K562 (cell line): ENCODE measurements at regions not wholly inside any gene's neighbourhood (a gene's known extent, or its start where the extent isn't known, plus 50 kb on each side); places are given as distances from the start of the nearest gene placed in this dataset.

Experiments used
- ATAC-seq: fragments of 200-7000 bp; cut with Tn5 transposase; 3 replicates; pipeline ENCODE4 v1.9.1; 2020; ENCODE audit warnings: moderate library complexity
- BruUV-seq: library from RNA; stranded (reverse); fragments of 400-500 nt; replicated peaks from 2 replicates; lab custom pipeline; 2021; lab: Mats Ljungman, UMichigan
- CTCF ChIA-PET: fragments of 300-600 bp; formaldehyde crosslinking; extraction: SDS; loops from one replicate; lab custom pipeline; 2021; ENCODE audit warnings: low intra/inter-chr PET ratio; lab: Yijun Ruan, JAX
- POLR2A ChIA-PET: fragments of 300-600, 350-650 bp; sonication (Branson Sonifier 250); formaldehyde crosslinking; extraction: SDS; loops from one replicate; lab custom pipeline; 2021; ENCODE audit warnings: antibody characterized with exemption, inconsistent platforms; lab: Yijun Ruan, JAX
- DNase-seq, 4 experiments: peaks; one replicate each; pipeline versions ENCODE4 v3.0.0 to v3.0.0-alpha.2; 2011 to 2018; ENCODE audit warnings: low spot score in 3 of 4, mixed read lengths in 3 of 4; ENCODE audit errors: extremely low read depth in 1 of 4
- FAIRE-seq: peaks from 2 replicates; lab custom pipeline; 2011; peaks lifted over from hg19 to GRCh38; lab: Jason Lieb, UNC
- H2AFZ ChIP-seq: 2 replicates; pipeline ENCODE4 v1.6.0; 2011; ENCODE audit warnings: low read depth, low read length, control low read depth, inconsistent platforms
- H3K27ac ChIP-seq: fragments of 200-600 bp; 3 replicates; pipeline ENCODE4 v1.8.0; 2011; ENCODE audit warnings: low read depth, mild to moderate bottlenecking, control low read depth, inconsistent platforms, low read length, moderate library complexity, mixed read lengths; ENCODE audit errors: extremely low read depth
- H3K27me3 ChIP-seq, 2 experiments: fragments of 300-600 bp in 1 of 2; 2 replicates in 1 of 2; 3 replicates in 1 of 2; pipeline versions ENCODE4 v1.6.0 to v1.8.0; 2011; ENCODE audit warnings: inconsistent platforms in 2 of 2, low read length in 2 of 2, mild to moderate bottlenecking in 1 of 2, mixed read lengths in 1 of 2, moderate library complexity in 1 of 2; ENCODE audit not compliant: control insufficient read depth in 2 of 2, insufficient read depth in 2 of 2
- H3K36me3 ChIP-seq: fragments of 300-600 bp; 3 replicates; pipeline ENCODE4 v1.8.0; 2011; ENCODE audit warnings: mild to moderate bottlenecking, low read length, inconsistent platforms; ENCODE audit not compliant: control insufficient read depth, insufficient read depth
- H3K4me1 ChIP-seq, 2 experiments: fragments of 200-600 bp in 1 of 2; replicated peaks in 1 of 2; 2 replicates in 1 of 2; 3 replicates in 1 of 2; pipeline versions ENCODE4 v1.5.1 to v1.8.0; 2011; ENCODE audit warnings: inconsistent platforms in 2 of 2, low read length in 2 of 2, mild to moderate bottlenecking in 1 of 2, mixed read lengths in 1 of 2, moderate library complexity in 1 of 2; ENCODE audit not compliant: control insufficient read depth in 2 of 2, insufficient read depth in 2 of 2
- H3K4me2 ChIP-seq: 2 replicates; pipeline ENCODE4 v1.6.1; 2011; ENCODE audit warnings: low read length, control low read depth, inconsistent platforms, mixed read lengths; ENCODE audit not compliant: insufficient read depth
- H3K4me3 ChIP-seq: fragments of 200-600 bp; sonication (generic), shearing (Covaris generic); 2 replicates; pipeline ENCODE4 v1.5.1; 2016; ENCODE audit warnings: control low read depth, inconsistent platforms
- H3K79me2 ChIP-seq: fragments of 200-600 bp; 3 replicates; pipeline ENCODE4 v1.8.0; 2011; ENCODE audit warnings: low read length, inconsistent platforms; ENCODE audit not compliant: control insufficient read depth, insufficient read depth
- H3K9ac ChIP-seq, 2 experiments: 2 replicates each; pipeline versions ENCODE4 v1.6.0 to v1.6.1; 2011; ENCODE audit warnings: low read depth in 2 of 2, low read length in 2 of 2, control low read depth in 1 of 2, inconsistent platforms in 1 of 2, mild to moderate bottlenecking in 1 of 2, mixed read lengths in 1 of 2; ENCODE audit not compliant: insufficient read depth in 1 of 2
- H3K9me1 ChIP-seq: one replicate; pipeline ENCODE4 v1.6.0; 2011; ENCODE audit warnings: inconsistent platforms, mild to moderate bottlenecking, low read length, moderate library complexity; ENCODE audit not compliant: control insufficient read depth, insufficient read depth
- H3K9me3 ChIP-seq: replicated peaks from 2 replicates; pipeline ENCODE4 v1.5.1; 2011; ENCODE audit warnings: low read depth, low read length, inconsistent platforms; ENCODE audit not compliant: control insufficient read depth, insufficient read depth
- H4K20me1 ChIP-seq: replicated peaks from 2 replicates; pipeline ENCODE4 v1.6.1; 2011; ENCODE audit warnings: low read length, inconsistent platforms, mixed read lengths; ENCODE audit not compliant: control insufficient read depth, insufficient read depth
- CLOCK ChIP-seq: fragments of 250-450 bp; sonication (Bioruptor Pico); IDR thresholded peaks from 2 replicates; pipeline ENCODE4 v1.4.0; 2020; ENCODE audit warnings: mild to moderate bottlenecking, moderate library complexity, borderline replicate concordance
- FUS ChIP-seq: fragments of 200-400 bp; formaldehyde crosslinking; optimal IDR thresholded peaks from 2 replicates; pipeline ENCODE3; 2017; ENCODE audit warnings: low read depth, low read length
- HDAC3 ChIP-seq: fragments of 450-650 bp; IDR thresholded peaks from 2 replicates; pipeline ENCODE4 v1.6.1; 2018; ENCODE audit warnings: borderline replicate concordance, mild to moderate bottlenecking, moderate library complexity; ENCODE audit not compliant: partially characterized antibody
- HNRNPL ChIP-seq: fragments of 200-400 bp; formaldehyde crosslinking; IDR thresholded peaks from 2 replicates; pipeline ENCODE4 v1.6.1; 2017; ENCODE audit warnings: low read depth, mild to moderate bottlenecking, low read length
- SMAD2 ChIP-seq: fragments of 150-350 bp; IDR thresholded peaks from 2 replicates; pipeline ENCODE4 v1.6.1; 2014; ENCODE audit warnings: low read depth, mild to moderate bottlenecking, low read length
- XRCC4 ChIP-seq: IDR thresholded peaks from one replicate; pipeline ENCODE4 v1.6.1; 2011; ENCODE audit not compliant: insufficient read depth, insufficient read length; ENCODE audit errors: extremely low read depth
- ZBTB7A ChIP-seq: IDR thresholded peaks from 2 replicates; pipeline ENCODE4 v1.6.1; 2011; ENCODE audit warnings: low read depth, mild to moderate bottlenecking, low read length, moderate library complexity, borderline replicate concordance; ENCODE audit not compliant: control insufficient read depth
- ZNF780A ChIP-seq: fragments of 250-450 bp; sonication (Bioruptor Pico); IDR thresholded peaks from 2 replicates; pipeline ENCODE4 v1.5.0; 2021; ENCODE audit warnings: mild to moderate bottlenecking
- WGBS: fragments of 100-300 bp; shearing (Covaris generic); methylation state at CpG from one replicate; pipeline ENCODE4 v1.1.6; 2016; ENCODE audit warnings: low coverage, mixed read lengths; ENCODE audit not compliant: insufficient coverage; ENCODE audit errors: missing lambda C conversion rate; 5-methylcytosine and 5-hydroxymethylcytosine counted together
- in situ Hi-C: fragments of 300-500 bp; cut with MboI; formaldehyde crosslinking; loops from 4 replicates; pipeline ENCODE4 v1.15.0; 2018; ENCODE audit warnings: inconsistent platforms, mixed read lengths
- intact Hi-C: fragments of 100-400 bp; cut with micrococcal nuclease; formaldehyde crosslinking; loops from 2 replicates; pipeline ENCODE4 v1.14.2; 2022

GRCh38 chr3:145550522-145550921 is 610.5 kb downstream of the PLOD2 start:
- POLR2A ChIA-PET, result no interaction called here
- CTCF ChIA-PET, result no interaction called here
- H3K9me3 ChIP-seq, result no peaks in the 10 kb centered on the region
- no CpG with 5 or more reads among the region's 1 CpG for WGBS
- in situ Hi-C loops, result no loop called here
- H3K4me2 ChIP-seq, result no peak overlapping the region
- no peak for FAIRE-seq
- H3K4me3 ChIP-seq, result no peak overlapping the region
- no TSS peak for BruUV-seq
- H3K27me3 ChIP-seq, result no peaks in the 10 kb centered on the region
- intact Hi-C loops, result no loop called here
- no peaks in the 10 kb centered on the region for H3K9me1 ChIP-seq
- TF ChIP-seq FUS (no peak), ZBTB7A (no peak), HNRNPL (no peak), ZNF780A (CRISPR knock-in tag) (no peak), HDAC3 (no peak), XRCC4 (no peak), SMAD2 (no peak), CLOCK (no peak)
- no peaks in the 10 kb centered on the region for H4K20me1 ChIP-seq
- H3K4me1 ChIP-seq, result no peaks in the 10 kb centered on the region
- no peak overlapping the region for H2AFZ ChIP-seq
- no peak for DNase-seq
- H3K9ac ChIP-seq, result no peak overlapping the region
- H3K36me3 ChIP-seq, result no peaks in the 10 kb centered on the region
- H3K79me2 ChIP-seq, result no peaks in the 10 kb centered on the region
- no peak overlapping the region for H3K27ac ChIP-seq
- ATAC-seq, result no peak
